ENCODE measurements at regions not wholly inside any gene's neighbourhood (a gene's known extent, or its start where the extent isn't known, plus 50 kb on each side); places are given as distances from the start of the nearest gene placed in this dataset.
"Not testable (repeated sequence)": the region's sequence is repeated elsewhere in the genome, so short reads cannot be mapped to it uniquely, and the experiment has no call there.

DNA sequence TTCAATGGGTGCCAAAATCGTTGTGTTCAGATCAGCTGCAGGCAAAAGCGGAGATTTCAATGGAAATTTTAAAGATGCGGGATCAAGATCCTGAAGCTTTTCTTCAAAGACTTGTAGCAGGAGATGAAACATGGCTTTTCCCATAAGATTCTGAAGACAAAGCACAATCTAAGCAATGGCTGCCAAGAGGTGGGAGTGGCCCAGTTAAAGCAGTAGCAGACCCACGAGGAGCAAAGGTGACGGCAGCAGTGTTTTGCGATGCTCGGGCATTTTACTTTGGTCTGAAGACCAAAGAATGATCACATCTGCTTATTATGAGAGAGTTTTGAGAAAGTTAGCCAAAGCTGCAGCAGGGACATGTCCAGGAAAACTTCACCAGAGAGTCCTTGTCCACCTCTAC lies 222.9 kb downstream of the DSC3 start:
- DNase-seq = no peak

DNA sequence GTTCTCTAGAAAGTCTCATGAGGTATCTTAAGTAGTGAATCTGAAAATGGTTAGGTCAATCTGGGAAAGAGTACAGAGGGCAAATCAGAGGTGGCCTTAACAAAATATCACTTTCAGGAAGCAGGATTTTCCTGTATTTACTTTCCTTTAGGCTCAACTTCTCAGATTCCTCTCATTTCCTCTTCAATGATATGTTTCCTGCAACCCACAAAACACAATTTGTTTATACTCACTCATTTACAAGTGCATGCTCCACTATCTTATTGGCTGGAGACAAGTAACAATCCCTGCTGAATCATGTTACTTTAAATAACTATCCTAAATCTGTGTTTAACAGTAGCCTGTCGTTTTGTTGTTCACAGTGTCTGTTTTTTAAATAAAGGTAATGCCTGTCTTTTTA lies 228.1 kb downstream of the DSC3 start:
- no peak for DNase-seq

DNA sequence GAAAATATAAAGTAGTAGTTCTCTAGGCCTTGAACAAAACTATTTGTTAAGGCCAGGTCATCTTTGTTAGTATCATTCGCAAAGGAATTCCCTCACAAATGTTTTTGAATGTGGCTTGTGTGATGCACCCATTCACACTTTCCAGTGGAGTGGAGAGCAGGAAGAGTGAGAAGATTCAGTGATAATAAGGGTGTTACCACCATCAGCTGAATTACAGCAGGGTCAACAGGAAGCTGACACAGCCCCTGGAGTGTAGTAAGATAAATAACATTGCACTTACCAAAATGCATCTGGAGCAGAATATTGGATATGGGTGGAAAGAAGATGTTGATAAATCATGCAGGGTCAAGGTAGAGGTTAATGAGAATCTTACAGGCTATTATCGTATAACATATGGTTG lies 231.0 kb downstream of the DSC3 start:
- no peak for DNase-seq

DNA sequence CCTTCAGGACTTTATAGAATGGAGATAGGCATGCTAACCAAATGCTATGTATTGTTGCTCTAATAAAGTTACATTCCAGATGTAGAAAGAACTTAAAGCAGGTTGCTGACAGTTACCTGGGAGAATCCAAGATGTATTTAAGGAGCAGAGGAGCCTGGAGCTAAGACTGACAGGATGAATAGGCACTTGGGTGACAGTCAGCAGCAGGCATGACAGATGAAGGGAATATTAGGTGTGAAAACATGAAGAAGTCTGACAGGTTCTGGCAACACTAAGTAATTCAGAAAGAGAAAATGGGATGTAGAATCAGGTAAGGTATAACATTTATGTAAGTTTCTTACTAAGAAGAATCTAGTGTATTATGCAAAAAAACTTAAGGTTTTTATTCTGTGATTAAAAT lies 232.0 kb downstream of the DSC3 start:
- no peak for DNase-seq

DNA sequence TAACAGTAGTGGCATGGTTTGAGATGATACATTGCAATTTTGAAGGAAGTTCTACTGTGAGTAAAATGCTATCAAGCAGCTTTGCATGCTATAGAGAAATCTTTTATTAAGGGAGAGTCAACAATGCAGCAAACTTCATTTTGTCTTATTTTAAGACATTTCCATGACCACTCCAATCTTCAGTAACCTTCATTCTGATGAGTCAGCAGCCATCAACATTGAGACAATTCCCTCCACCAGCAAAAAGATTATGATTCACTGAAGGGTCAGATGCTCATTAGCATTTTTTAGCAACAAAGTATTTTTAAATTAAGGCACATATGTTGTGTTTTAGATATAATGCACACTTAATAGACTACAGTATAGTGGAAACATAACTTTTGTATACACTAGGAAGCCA lies 235.7 kb downstream of the DSC3 start:
- no peak for DNase-seq

DNA sequence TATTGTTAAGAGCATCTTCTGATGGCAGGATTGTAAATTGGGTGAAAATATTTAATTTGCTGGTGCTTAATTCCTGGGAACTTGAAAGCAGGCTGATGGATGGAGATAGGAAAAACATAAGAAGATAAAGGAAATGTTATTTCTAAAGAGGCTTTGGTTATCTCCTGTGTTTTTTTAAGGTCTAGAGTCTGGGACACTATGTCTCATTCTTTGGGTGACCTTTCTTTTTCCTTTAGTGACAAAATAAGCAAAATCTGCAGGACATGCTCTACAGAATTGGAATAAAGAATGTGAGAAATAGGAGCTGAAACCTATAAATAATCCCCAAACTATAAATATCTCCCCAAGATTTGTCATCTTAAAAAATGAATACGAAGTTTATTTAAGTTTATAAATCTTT lies 241.7 kb downstream of the DSC3 start:
- DNase-seq = no peak

DNA sequence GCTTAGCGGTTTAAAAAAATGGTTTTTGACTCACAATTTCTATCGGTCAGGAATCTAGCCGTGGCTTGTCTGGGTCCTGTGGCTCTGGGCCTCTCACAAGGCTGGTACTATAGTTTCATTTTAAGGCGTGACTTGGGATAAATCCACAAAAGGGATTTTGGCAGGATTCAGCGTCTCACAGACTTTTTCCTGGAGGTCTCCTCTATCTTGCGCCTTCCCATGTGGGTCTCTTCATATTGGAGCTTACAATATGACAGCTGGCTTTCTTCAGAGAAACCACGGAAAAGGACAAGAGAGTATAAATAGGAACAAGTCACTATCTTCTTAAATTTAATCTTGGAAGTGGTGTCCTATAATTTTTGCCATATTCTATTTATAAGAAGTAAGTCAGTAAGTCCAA lies 250.5 kb downstream of the DSC3 start:
- DNase-seq = no peak

DNA sequence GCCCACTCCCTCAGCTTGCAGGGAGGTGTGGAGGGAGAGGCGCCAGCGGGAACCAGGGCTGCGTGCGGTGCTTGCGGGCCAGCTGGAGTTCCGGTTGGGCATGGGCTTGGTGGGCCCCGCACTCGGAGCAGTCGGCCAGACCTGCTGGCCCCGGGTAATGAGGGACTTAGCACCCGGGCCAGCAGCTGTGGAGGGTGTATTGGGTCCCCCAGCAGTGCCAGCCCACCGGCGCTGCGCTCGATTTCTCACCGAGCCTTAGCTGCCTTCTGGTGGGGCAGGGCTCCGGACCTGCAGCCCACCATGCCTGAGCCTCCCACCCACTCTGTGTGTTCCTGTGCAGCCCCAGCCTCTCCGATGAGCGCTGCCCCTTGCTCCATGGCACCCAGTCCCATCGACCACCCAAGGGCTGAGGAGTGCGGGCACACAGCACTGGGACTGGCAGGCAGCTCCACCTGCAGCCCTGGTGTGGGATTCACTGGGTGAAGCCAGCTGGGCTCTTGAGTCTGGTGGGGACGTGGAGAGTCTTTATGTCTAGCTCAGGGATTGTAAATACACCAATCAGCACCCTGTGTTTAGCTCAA lies 254.0 kb downstream of the DSC3 start:
- DNase-seq = not testable (repeated sequence)

DNA sequence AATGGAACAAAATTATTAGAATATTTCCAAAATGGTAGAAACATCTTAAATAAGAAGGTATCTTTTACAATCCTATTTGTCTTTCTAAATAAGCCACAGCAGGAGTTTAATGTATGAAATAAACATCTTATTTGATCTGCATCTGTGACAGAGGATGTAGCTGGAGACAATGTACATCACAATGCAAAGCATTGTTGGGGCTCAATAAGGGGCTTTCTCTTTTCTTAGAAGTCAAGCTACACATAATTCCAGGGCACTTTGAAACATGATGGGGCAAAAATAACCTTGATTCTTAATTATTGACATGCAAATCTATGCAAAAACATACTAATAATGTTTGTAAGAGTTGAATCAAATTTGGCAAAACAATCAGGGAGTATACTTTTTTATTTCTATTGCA lies 255.1 kb downstream of the DSC3 start:
- DNase-seq = no peak

DNA sequence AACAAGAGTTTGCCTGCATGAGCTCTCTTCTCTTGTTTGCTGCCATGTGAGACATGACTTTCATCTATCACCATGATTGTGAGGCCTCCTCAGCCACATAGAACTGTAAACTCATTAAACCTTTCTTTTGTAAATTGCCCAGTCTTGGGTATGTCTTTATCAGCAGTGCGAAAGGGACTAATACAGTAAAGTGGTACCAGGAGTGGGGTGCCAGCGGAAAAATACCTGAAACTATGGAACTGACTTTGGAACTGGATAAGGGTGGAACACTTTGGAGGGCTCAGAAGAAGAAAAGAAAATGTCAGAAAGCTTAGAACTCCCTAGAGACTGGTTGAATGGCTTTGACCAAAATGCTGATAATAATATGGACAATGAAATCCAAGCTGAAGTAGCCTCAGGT lies 260.9 kb downstream of the DSC3 start:
- DNase-seq = no peak

DNA sequence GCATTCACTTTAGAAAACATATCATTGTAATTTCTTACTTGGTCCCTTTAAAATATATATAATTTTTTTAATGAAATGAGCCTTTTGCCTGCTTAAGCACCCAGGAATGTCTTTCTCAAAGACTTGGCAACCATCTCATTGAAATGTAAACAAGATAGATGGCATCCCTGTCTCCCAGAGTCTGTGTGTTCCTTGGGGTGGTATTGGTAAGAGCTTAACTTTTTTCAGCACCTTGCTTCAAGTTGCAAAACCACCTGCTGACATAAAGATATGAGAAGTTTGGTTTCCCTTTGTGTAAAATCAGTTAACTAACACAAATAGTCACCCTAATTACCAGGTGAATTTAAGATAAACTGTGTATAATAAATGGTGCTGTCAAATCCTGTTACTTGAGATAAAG lies 266.9 kb downstream of the DSC3 start:
- DNase-seq = no peak

DNA sequence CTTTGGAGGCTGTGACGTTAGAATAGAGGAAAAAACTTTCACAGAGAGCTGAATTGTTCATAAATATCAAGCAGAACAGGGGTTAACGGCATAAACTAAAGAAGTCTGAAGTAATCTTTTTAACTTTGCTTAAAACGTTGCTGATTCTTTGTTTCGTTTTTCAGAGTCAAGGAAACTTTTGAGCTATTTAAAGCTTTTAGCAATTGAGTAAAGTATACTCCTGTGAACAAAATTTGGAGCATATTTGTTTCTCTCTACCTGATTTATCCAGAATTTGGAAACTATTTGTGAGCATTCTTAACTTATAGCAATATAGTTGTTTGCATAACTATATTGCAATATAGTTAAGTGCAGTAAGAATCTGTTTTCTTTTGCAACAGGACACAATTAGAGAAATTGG lies 270.4 kb downstream of the DSC3 start:
- DNase-seq = not testable (repeated sequence)

DNA sequence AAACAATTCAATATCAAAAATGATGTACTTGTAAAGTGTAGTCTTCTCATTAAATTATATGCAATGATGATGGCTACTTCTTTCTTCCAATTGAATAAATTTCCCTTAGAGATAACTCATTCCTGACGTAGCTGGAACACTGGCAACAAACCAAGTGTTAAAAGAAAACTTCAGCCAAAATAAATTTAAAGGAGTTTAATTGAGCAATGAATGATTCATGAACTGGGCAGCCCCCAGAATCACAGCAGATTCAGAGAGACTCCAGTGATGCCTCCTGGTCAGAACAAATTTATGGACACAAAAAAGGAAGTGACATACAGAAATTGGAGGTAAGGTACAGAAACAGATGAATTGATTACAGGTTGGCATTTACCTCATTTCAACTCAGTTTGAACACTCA lies 276.5 kb downstream of the DSC3 start:
- no peak for DNase-seq

DNA sequence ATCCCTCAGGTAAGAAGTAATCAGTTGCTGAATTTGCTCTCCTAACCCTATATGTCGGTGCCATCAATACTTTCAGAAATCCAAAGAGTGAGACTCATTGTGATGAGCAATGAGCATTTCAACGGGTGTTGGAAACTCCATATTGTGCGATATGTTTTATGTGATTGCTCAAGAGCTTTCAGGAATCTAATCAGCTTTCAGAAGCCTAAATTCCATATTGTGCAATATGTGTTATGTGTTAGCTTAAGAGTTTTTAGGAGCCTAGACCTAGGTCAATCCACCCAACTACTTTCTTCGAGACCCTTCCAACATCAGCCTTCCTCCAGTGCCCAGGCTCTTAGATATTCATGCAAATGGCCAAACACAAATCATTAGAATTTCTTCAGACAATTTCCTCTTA lies 277.3 kb downstream of the DSC3 start:
- no peak for DNase-seq

DNA sequence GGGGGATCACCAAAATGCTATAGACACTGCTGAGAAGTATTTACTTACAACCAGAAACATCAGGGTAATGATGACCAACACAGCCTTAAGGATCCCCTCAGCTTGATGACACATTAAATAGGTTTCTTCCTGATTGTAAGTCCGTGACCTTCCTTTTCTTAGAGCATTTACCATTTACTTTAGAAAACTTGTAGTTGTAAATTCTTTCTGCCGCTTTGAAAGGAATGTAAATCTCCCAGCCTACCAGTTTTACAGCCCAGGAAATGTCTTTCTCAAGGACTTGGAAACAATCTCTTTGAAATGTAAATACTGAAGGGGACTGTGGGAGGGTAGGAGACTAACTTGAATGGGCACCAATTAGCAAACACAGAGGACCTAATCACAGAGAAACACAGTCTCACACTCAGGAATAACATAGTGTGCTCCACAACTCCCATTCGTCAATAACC lies 278.6 kb downstream of the DSC3 start:
- DNase-seq = no peak

DNA sequence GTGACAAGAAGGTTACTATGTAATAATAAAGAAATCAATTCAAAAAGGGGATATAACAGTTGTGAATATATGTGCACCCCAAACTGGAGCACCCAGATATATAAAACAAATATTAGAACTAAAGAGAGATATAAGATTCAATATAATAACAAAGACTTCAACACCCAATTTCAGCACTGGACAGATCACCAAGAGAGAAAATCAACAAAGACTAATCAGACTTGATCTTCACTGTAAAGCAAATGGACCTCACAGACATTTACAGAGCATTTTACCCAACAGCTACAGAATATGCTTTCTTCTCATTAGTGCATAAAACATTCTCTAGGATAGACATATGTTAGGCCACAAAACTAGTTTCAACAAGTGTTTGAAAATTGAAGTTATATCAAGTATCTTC lies 287.7 kb downstream of the DSC3 start:
- DNase-seq = no peak

DNA sequence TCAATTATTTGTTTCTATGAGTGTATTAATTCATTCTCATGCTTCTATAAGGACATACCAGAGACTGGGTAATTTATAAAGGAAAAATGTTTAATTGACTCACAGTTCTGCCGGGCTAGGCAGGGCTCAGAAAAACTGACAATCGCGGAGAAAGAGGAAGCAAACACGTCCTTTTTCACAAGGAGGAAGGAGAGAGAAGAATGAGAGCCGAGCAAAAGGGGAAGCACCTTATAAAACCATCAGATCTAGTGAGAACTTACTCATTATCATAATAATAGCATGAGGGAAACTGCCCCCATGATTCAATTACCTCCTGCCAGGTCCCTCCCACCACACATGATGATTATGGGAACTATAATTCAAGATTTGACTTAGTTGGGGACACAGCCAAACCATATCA lies 294.0 kb downstream of the DSC3 start:
- no peak for DNase-seq

DNA sequence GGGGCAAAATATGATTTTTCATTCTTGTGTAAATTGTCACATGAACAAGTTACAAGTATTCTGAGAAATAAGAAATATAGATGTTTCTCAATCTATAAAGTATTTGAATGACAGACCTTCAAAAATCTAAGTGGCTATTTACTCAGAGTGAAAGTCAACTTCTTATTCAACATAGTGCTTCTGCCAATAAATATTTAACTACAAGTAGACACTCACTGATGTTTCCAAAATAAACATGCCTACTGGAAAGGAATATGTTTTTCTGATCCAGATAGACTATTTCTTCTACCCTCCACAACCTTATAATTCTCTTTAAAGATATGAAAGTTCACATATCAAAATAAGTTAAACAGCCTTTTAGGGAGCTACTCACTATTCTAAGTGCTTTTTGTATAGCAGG lies 296.3 kb downstream of the DSC3 start:
- DNase-seq = no peak

DNA sequence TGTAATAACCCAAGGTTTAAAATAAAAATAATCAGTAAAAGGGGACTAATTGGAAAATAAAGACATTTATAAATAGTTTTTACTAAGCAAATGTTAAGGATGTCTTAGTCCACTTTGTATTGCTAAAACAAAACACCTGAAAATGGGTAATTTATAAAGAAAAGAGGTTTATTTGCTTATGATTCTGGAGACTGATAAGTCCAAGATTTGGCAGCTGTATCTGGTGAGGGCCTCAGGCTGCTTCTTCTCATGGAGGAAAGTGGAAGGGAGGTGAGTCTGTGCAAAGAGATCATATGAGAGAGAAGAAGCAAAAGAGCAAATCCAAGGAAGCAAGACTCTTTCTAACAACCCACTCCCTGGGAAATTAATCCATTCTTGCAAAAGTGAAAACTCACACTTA lies 299.5 kb downstream of the DSC3 start:
- no peak for DNase-seq

DNA sequence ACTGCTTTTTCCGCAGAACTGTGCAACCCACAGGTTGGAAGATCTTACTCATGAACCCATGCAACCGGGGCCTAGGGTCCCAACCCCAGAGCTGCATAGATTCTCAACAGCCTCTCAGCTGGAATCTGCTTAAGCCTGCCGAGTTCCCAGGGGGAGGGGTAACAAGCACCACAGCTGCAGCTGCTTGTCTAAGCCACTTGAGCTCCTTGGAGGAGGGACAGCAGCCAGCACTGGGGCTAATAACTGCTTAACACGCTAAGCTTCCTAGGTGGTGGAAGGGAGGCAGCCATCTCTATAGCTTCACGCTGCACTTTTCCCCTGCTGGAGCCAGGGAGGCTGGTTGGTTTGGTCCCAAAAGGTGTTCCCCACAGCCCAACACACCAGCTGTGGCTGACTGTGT lies 311.6 kb downstream of the DSC3 start:
- DNase-seq = peak; percentile 98

DNA sequence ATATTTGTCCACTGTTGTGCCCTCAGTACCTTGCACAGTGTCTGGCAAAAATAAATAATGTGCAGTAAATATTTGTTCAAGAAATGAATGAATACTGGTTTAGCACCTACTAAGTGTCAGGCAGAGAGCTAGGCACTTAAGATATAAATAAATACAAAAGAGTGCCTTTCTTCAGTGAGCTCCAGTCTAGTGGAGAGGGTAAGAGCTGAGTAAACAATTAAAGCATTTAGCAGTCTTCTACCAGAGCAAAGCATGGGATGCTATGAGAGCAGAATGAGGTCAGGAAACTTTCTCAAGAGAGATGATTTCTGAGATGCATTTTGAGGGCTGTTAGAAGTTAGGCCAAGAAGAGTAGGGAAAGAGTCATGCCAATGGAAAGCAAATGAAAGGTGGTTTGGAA lies 314.7 kb downstream of the DSC3 start:
- DNase-seq = no peak

DNA sequence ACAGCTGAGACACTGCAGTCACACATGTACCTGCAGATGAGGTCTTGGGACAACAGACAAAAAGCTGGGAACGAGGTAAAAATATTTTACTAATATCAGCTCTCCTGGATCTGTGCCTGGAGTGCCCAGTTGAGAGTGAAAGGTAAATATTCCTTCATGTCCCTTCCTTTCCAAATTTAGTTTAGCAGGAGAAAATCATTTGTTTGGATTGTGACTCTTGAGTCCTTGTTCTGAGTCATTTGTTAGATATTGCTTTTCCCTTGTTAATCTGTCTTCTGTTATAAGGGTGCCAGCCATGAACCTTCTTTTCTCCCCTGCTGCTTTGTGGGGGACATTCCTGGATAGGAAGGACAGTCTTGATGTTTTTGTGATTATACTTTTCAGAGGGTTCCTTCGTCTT lies 329.2 kb downstream of the DSC3 start:
- DNase-seq = no peak

DNA sequence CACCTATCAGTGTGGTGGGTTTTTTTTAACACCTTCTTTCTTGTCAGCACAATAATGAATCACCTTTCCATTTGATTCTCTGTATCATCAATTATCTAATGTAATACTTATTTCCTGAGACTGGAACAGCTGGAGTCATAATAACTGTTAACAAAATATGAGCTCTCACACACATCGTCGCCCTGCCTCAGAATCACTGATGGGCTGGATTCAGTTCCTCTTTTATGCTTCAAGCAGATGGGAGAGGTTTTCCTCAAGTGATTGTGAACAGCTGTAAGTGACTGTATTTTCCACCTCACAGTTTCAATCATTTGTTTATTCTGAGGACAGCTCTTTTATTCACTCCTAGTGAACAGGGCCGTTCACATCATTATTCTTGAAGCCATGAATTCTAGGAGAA lies 330.2 kb downstream of the DSC3 start:
- no peak for DNase-seq

DNA sequence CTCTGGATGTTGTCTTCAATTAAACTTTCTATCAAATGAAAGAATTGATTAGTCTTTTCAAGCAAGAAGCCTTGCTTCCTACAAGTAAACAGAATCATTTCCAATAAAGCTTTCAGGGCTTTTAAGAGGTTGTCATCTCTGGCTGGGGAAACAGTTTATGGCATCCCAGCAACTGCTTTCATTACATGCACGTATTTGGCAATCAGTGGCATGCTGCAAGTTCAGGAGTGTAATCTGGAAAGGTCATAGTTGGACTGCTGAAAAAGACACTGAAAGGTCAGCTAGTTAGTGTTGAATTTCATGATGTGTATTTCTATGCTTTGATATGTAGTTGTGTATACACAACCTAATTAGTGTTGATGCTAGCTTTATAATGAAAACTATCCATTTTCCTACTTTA lies 332.9 kb downstream of the DSC3 start:
- DNase-seq = no peak

DNA sequence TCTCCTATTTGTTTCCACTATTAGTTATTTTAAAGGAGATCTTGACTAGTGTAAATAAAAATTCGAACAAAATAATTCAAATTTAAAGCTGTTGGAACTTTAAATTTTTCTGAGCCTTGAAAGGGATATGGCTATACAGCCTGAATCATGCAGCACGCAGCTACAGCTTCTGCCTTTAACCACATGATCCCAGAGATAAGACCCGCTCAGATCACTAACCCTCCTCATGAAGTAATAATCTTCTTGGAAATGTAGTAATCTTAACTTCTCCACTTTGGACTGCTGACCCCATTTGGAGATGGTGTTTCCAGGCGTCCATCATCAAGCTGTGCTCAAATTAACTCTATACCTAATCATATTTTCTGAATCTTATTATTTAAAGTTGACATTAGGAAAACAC lies 336.6 kb downstream of the DSC3 start:
- peak; percentile 61 for DNase-seq

DNA sequence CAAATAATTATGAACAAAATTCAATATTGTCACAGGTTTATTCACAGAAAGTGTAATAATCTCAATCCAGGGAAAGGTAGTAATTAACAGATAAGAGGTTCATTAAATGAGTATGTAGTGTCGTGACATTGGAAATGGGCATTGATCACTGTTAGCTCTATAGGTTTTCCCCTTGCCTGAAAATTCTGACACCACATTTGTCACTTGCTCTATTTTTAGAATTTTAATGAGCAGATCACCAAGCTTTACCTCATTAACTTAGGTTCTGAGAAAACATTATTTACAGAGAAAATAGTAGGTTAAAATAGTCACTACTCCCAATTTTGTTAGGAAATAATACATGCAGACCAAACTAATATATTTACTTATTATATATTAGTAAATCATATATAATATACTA lies 344.0 kb downstream of the DSC3 start:
- DNase-seq = no peak
